Right hindlimb (tissue), 1 donor: ENCODE measurements at regions not wholly inside any gene's neighbourhood (a gene's known extent, or its start where the extent isn't known, plus 50 kb on each side); places are given as distances from the start of the nearest gene placed in this dataset.

ENCODE experiments used
- DNase-seq: peaks from one replicate; pipeline ENCODE4 v3.0.0-alpha.2; 2018

DNA sequence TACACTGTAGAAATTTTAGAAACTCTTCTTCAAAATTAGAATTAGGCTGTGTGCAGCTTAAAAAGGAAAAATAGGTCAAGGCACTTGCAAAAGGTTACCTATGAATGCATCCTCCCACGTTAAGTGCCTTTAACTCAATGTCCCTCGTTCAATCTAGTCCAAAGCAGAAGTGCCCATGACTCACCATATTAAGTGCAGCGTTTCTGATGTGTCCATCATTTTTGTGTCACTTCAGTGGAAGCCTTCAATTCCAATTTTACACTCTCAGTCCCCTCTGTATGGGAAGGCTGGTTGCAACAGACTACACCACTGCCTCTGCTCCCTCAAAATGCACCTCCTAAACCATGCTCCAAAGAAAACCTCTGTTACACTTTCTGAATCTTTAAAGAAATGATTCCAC is 53.4 kb downstream of the FOXB1 start:
- DNase-seq, result no peak

- DNase-seq, result no peak
These were observed 55.1 kb downstream of the FOXB1 start for GRCh38 chr15:60059186-60059585.

GRCh38 chr15:60061758-60062157 is 57.6 kb downstream of the FOXB1 start:
- DNase-seq, result no peak

GRCh38 chr15:60062826-60063225 is 58.7 kb downstream of the FOXB1 start:
- no peak for DNase-seq

DNA sequence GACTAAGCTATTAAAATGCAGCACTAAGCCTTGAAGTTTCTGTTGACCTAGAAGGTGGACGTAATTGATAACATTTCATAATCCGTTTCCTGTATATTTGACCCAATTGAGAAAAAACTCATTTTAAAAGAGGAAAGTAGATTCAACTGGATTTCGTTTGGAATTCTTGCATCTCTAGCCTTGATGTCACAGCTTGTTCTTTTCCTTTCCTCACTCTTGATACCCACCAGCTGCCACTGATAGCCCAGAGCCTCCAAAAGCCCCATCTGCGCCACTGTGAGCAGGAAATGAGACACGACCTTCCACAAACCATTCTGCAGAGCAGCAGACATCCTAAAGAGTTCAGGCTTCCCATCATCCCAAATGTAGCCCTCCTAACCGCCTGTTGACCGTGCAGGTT is 61.8 kb downstream of the FOXB1 start:
- DNase-seq, result no peak

- no peak for DNase-seq
These were observed 66.9 kb downstream of the FOXB1 start for GRCh38 chr15:60070838-60071493.

GRCh38 chr15:60072826-60073465 is 68.8 kb downstream of the FOXB1 start:
- no peak for DNase-seq

DNA sequence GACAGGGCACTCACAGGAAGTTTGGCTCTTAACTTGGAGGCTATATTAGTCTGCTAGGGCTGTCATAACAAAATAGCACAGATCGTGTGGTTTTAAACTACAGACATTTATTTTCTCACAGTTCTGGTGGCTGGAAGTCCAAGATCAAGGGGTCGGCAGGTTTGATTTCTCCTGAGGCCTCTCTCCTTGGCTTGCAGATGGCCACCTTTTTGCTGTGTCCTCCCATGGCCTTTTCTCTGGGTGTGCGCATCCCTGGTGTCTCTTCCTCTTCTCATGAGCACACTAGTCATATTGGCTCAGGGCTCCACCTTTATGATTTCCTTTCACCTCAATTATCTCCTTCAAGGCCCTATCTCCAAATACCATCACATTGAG is 69.3 kb downstream of the FOXB1 start:
- DNase-seq, result no peak

DNA sequence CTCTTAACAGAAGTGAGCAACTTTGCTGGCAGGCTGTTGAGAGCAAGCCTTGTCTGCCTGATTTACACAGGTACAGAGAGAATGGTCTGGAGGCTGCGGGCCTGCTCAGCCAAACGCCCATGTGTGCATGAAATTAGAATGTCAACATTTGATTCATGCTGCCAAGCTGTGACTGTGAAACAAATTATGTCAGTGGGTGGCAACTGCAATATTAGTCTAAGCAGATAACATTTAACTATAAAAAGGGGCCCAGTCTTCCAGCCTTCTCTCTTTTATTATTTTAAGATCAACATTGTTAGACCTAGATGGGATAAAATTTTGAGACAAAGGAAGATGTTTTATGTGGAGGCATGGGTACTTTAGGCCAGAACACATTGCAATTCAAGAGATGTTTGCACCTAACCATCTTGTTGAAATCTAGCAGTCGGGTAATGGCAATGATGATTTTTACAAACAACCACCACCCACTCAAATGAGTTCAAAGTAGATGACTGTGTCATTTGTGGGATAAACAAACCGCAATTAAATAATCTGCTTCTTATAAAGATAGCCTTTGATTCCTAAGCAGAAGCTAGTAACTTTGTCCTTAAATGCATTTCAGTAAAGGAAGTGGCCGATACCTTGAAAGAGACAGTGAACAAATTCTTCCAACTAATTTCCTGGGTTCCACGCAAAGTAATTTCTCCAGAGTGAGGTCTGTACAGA is 70.2 kb downstream of the FOXB1 start:
- DNase-seq, result peak; percentile 20

- no peak for DNase-seq
These were observed 71.9 kb downstream of the FOXB1 start for GRCh38 chr15:60076045-60076444.

DNA sequence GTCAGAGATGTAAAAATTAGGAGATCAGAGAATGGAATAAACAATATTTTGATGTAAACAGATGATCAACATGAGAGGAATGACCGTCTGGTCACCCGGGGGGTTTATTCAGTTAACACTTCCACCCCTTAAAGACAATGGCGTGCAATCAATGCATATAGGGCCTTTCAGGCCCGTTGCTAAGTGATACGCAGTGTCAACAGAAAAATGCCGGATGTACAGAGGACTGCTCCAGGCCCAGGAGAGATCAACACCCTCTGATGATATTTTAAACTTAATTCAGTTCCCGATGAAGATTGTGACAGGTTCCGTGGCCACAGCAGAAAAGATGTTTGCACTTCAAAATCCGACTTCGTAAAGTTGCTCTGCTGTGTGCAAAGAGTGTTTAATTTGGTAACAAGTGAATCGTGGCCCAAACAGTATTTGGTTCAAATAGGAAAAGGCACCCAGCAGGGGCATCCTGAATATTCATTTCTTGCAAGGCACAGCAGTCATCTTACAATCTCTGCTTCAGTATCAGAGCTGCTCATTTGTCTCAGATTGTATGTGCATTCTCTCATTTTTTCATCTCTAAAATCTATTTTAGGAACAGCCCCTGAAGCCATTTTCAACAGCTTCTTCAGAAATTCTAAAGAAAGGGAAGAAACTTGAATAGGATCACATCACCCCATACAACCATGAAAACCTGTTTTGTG is 72.6 kb downstream of the FOXB1 start:
- no peak for DNase-seq

- DNase-seq, result no peak
These were observed 73.7 kb downstream of the FOXB1 start for GRCh38 chr15:60077581-60078359.

- DNase-seq, result no peak
These were observed 75.1 kb downstream of the FOXB1 start for GRCh38 chr15:60079210-60079609.

DNA sequence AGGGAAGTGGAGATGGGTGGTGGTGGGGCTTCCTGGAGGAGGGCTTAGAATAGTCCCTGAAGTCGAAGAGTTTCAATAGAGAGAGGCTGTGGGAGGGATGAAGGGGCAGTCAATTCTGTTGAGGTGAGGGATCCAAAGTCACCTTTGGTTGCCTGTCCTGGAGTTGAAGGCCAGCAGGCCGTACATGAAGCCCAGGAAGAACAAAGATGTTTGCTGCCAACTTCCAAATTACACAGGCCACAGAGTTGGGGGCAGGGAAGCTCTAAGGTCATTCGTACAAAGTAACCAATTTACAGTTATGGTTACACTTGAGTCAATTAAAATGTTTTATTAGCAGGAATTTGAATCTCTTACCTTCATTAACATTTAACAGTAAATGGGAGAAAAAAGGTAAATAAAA is 77.9 kb downstream of the FOXB1 start:
- DNase-seq, result no peak

DNA sequence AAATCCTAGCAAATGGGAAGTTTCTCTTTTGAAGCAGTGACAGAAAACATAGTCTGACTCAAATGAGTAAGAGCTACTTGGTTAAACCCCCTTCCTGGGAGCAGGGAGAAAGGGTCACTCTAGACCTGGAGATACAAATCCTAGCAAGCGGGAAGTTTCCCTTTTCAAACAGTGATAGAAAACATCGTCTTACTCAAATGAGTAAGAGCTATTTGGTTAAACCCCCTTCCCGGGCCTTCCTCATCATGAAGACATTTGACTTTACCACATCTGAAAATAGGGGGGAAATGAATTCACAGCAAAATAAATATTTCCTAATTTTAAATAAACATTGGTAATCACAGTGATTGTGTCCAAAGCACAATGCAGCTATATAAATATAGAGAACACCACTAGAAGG is 79.2 kb downstream of the FOXB1 start:
- no peak for DNase-seq

DNA sequence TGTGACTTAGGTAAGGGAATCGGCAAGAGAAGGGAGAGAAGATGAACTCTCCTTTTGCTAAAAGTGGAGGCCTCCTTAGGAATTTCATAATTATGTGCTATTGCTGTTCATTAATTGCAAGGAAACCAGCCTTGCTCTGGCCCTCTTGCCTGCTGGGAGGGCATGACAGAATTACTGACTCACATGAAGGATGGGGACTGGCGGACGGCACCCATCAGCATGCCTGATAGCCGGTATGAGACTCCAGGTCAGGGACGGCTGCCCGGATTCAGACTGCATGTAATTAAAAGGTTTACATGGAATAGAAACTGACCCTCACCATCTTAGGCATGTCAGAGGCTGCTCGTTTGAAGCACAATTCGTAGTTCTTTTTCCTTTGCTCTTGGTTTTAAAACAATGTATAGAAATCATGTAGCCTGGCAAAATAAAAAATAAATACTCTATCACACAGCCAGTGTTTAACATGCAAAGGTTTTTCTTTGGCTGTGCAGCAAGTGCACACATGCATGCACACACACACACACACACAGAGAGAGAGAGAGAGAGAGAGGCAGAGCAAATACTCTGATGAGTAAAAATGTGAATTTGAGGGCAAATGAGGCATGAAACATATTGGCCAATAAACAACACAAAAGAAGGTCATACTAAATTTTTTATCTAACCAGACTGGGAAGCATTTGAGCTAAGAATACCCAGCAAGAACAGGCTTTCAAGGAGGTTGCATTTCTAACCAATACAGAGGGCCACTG is 82.7 kb downstream of the FOXB1 start:
- DNase-seq, result no peak

DNA sequence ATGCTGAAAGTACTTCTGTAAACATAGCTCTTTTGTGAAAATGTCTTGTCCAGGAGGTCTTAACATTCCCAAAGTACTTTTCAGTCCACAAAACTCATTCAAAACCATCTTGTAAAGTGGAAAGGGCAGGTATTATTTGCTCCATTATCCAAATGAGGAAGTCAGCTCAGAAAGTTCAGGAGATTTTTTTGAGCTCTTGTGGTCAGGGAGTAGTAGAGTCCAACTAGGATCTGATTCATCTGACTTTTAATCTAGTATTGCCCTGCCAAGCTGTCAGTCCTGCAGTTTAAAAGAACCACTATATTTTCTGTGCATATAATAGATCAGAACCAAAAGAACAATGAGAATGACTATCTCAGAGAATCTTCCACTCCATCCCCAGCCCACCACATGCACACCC is 83.5 kb downstream of the FOXB1 start:
- no peak for DNase-seq

GRCh38 chr15:60090747-60091146 is 86.6 kb downstream of the FOXB1 start:
- DNase-seq, result no peak

DNA sequence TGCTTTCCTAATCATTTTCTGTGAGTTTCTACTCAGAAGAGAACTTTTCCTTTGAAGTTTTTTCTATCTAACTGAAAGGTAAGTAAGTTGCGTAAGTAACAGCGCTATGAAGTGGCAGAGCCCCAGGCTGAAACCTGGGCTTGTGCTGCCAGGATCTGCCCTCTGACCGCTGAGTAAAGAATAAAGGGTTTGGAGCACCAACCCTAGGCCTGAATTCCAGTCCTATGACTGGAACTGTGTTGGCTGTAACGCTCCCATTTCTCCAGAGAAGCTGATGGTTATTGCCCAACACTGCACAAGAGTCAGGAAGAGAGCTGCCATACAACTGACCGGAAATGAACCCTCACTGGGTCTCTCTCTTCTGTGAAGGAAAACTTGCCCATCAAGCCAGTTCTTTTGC is 87.0 kb downstream of the FOXB1 start:
- DNase-seq, result no peak

DNA sequence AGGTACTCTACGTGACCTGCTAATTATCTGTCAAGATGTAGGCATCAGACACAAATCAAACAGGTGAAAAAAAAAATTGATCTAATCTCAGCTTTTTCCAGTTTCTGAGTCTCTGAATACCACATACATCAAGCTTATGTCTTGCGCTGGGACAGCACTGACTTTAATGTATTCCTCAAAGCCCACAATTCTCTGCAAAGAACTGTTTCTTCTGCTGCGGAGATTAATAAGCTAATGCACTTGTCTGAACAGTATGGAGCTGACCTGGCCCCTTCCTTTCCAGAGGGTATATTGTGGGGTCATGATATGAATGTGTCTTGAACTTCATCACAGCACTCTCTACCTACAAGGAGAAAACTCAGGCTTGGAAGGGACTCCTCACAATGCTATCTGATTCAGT is 87.8 kb downstream of the FOXB1 start:
- no peak for DNase-seq

- DNase-seq, result no peak
These were observed 89.4 kb downstream of the FOXB1 start for GRCh38 chr15:60093273-60094067.
